AG08395 (cell line): ENCODE measurements at regions not wholly inside any gene's neighbourhood (a gene's known extent, or its start where the extent isn't known, plus 50 kb on each side); places are given as distances from the start of the nearest gene placed in this dataset.

Experiments
- DNase-seq: peaks from one replicate; pipeline ENCODE4 v3.0.0; 2012; ENCODE audit warnings: mixed read lengths, low spot score

- peak; percentile 2 for DNase-seq
Measured at GRCh38 chr4:111494971-111495370, 650.3 kb upstream of the FAM241A start.

DNA sequence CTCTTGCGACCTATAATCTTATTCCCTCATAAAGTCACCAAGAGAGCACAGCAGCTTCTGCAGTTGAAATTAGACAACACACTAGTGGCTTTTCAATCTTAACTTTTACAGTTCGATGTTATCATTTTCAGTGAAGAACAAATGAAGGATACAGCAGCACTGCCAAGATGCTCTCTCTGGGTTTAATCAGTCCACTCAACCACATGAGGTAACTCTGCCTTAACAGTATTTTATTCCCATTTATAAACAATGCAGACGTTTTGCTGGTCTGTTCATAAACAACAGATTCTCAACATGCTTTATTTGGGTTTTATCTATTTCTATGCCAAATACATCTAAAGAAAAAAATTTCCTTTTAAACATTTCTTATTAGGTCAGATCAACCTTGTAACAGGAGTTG is 646.0 kb upstream of the FAM241A start:
- DNase-seq: no peak

GRCh38 chr4:111499706-111500105 is 645.5 kb upstream of the FAM241A start:
- no peak for DNase-seq

DNA sequence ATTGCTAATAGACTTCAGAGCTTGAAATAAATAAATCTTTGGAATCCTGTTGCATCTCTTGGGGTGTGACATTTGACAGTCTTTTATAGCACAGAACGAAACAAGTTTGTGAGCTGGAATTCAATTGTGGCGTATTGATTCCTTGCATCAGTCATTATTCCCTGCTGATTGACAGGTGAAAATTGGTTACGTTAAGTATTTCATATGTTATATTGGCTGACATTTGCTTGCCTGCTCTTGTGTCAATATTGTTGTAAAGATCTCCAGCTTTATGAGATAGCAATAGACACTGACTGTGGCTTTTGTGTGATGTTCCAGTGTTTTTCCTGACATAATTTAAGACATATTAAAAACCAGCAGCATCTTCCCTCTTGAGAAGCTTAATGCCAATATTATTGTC is 644.4 kb upstream of the FAM241A start:
- no peak for DNase-seq

DNA sequence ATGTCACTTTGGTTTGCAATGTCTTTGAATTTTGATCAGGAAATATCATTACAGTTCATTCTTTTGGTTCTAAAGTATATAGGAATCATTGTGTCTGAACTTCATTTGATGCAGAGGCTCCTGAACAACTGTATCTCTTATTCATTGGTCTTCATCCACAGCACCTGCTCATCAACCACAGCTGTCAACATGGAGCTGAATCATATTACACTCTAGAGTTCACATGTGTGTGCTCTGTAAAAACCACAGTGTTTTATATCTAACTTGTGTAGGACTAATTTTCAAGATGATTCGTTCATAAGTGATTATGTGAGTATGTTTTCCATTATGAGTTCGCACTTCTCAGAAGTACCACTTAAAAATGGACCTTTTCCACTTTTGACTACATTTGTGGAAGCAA is 643.3 kb upstream of the FAM241A start:
- no peak for DNase-seq

- DNase-seq: no peak
Measured at GRCh38 chr4:111502626-111503025, 642.6 kb upstream of the FAM241A start.

GRCh38 chr4:111506706-111507105 is 638.5 kb upstream of the FAM241A start:
- DNase-seq: peak; percentile 36

GRCh38 chr4:111510535-111510934 is 634.7 kb upstream of the FAM241A start:
- DNase-seq: no peak

DNA sequence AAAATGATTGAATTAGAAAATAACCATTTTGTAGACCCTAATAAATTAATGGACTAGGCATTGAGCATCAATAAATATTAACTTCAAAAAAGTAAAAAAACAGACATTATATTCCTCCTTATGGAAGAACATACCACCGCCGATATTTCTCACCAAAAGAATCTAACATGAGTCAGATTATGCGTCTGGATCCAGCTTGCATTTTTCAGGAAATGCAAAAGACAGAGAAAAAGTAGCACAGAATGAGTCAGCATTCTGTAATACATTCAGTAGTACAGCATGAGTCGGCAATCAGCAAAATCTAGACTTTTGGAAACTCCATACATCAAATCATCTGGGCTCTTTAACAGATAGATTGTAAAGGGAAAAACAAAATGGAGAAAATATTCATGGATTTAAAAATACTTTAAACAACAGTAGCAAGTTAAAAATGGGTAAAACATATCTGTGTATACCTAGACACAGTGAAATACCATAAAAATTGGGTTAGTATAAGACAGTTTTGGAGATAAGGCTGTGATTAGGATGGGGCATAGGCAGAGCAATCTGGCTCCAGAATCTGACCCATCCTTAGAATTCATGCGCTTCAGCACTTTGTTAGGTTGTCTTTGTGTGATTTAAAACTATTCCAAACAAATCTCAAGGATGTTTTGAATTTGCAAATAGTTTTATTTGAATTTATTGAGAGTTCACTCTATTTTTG is 633.0 kb upstream of the FAM241A start:
- DNase-seq: peak; percentile 26

DNA sequence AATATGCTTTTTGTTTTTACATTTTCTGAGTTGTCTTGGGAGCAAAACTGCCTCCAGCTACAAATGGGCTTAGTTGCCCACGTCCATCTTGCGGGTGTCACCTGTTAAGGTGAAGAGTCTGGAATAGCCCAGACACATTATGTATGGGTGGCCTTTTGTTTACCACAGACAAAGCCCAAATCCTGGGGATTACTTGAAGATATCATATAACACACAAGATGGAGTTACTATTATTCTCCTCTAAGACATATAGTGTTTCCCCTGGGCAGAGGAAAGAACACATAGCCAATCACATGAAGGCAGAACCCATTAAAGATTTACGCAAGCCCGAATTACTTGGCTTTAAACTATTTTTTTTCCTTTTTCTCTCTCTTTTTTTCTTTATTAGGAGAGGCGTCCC is 625.6 kb upstream of the FAM241A start:
- DNase-seq: no peak

DNA sequence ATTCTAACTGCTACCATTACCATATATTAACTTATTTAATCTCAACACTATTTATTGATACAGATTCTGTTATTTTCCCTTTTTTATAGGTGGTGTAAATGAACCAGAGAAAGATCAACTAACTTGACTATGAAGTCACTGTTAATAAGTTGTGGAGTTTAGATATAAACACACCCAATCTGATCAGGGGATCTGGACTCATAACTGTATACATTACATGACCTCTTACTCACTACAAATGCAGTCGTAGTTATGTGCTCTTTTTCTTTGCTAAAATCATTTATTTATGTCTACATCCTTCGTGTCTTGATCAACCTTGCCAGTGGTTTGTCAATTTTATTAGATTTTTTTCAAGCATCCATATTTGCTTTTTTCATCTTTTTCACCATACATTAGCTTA is 614.8 kb upstream of the FAM241A start:
- DNase-seq: no peak

DNA sequence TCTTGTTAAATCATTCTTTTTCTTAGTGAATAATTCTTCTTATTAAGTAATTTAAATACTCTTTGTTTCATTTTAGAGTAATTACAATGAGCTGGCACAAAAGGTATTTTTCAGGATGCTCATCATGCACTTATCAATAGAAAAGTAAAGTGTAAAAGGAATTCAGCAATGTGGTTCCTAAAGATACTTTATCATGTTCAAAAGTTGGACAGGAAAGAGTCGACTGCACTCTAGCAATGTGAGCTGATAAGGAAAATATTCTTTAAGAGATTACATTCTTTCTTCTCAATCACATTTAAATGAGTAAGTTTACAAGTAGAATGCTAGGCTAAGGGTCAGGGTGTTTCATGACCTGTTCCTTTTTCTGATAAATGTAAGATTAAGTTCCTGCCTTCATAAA is 609.5 kb upstream of the FAM241A start:
- no peak for DNase-seq

GRCh38 chr4:111537165-111537564 is 608.1 kb upstream of the FAM241A start:
- DNase-seq: no peak

DNA sequence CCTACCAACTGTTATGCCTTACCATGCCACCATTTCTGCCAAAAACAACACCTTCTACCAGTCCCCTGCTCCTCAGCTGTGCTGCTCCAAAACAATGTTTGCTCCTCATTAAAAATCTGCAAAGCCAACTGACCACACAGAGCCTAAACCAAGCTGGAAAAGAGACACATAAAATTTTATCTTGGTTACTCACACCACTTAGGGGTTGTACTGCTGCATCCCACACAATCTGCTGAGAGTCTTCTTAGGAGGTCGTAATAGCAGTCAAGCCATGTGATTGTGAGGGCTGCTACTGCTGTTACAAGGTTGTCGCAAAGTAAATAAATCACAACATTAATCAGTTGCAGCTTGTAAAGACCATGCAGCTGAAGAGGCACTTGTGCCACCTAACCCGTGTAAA is 607.4 kb upstream of the FAM241A start:
- DNase-seq: peak; percentile 60

DNA sequence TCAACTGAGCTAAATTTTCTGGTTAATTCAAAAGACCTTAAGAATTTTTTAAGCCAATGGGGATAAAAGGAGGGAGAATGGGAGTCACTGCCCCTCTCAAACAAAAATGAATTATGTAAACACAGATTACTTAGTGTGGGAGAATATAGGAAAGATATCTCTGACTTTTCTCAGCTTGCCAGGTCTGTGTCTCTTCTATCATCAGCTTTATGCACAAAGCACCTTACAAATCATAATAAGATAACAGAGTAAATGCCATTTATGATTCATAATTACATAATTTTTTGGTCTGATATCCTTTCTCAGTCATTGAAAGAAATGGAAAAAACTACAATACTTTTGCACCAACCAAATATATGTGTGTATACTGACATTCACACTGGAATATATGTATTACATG is 604.6 kb upstream of the FAM241A start:
- no peak for DNase-seq

GRCh38 chr4:111542056-111542455 is 603.2 kb upstream of the FAM241A start:
- peak; percentile 12 for DNase-seq

- no peak for DNase-seq
Measured at GRCh38 chr4:111546881-111547280, 598.4 kb upstream of the FAM241A start.

DNA sequence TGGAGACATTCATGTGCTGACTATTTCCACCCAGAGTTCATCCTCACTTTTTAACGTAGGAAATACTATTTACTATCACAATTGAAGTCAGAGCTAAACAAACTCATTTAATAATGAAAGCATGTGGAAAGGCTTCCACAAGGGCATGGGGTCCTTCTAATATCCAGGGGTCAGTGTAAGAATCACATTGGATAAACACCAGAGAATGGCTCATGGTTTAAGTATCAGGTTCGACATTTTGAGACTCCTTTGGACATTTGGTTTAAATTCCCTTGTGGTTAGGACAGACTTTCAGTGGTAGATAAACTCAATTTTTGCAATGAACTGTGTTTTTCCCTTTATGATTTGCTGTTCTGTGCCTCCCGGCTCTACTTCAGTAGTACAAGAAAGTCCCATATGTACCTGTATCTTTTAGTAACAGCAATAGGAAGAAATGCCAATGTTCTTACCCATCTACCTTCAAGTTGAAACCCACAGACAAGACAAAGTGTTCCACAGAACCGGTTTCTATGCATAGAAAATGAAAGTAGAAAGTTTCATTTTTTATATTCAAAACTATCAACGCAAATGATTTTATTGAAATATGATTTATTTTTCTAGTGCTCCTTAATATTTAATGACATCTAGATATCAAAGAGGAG is 589.0 kb upstream of the FAM241A start:
- DNase-seq: peak; percentile 5

DNA sequence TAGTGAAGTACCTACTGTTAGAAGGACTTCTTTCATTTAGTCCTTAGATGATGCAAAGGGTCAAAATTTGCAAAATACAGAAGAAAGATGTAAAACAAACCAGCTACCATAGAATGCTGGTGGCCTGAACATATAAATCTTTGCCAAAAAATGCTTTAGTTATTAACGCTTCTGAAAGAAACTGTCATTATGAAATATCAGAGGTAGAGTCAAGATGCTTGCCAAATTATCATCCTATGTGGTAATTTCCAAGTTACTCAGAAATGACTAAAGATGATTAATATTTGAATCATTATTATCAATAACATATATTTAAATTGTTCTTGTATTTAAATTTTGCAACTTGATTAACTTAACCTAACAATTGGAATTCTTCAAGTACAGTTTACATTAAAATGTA is 588.4 kb upstream of the FAM241A start:
- DNase-seq: no peak

GRCh38 chr4:111562826-111563225 is 582.4 kb upstream of the FAM241A start:
- DNase-seq: peak; percentile 49

- no peak for DNase-seq
Measured at GRCh38 chr4:111572470-111572869, 572.8 kb upstream of the FAM241A start.

GRCh38 chr4:111573386-111573785 is 571.9 kb upstream of the FAM241A start:
- no peak for DNase-seq

GRCh38 chr4:111579767-111580166 is 565.5 kb upstream of the FAM241A start:
- no peak for DNase-seq

- DNase-seq: no peak
Measured at GRCh38 chr4:111595456-111595855, 549.8 kb upstream of the FAM241A start.
